GM19025 (cell line): ENCODE measurements at regions not wholly inside any gene's neighbourhood (a gene's known extent, or its start where the extent isn't known, plus 50 kb on each side); places are given as distances from the start of the nearest gene placed in this dataset.

Source experiments
- ATAC-seq: cut with Tn5 transposase; IDR thresholded peaks from one replicate; pipeline ENCODE4 v1.9.1; 2021; ENCODE audit warnings: mild to moderate bottlenecking, low read depth, moderate library complexity; ENCODE audit not compliant: unreplicated experiment

- peak; percentile 96 for ATAC-seq
Measured at GRCh38 chr9:84123648-84124406, 143.2 kb downstream of the RMI1 start.

DNA sequence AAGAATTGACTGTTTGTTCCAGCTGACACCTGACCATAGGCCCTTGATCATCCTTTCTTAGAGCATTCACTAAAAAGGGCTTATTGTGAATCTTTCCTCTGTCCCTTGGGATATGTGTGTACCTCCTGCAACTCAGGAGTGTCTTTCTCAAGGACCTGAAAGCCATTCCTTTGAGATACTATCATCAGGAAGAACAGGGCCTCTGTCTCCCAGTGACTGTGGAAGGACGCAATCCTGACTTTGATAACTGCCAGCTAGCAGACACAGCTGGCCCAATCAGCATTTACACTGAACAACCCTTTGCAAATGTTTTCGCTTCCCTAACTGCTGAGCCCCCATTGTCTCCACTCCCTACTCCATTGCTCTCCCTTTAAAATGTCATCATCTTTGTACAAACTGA, 144.4 kb downstream of the RMI1 start:
- no peak for ATAC-seq

DNA sequence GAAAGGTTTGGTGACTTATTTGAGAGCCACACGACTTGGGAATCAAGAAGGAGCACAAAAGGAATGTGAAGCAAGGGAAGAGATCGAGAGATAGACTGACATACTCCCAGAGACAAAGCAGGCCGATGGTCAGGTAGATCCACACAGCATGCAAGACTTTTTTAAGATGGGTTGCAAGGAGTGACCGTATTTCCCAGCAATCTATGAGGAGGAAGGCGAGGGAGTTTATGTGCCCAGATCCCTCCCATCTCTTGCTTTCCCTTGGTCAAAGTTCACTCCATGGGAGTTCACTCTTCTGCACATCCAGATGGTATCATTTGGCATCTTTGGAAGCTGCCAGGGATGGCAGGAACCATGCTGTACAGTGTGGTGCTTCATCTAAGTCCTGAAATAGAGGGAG, 148.9 kb downstream of the RMI1 start:
- no peak for ATAC-seq

- ATAC-seq: no peak
Measured at GRCh38 chr9:84136119-84136868, 155.7 kb downstream of the RMI1 start.

GRCh38 chr9:84137968-84138367, 157.4 kb downstream of the RMI1 start:
- no peak for ATAC-seq

DNA sequence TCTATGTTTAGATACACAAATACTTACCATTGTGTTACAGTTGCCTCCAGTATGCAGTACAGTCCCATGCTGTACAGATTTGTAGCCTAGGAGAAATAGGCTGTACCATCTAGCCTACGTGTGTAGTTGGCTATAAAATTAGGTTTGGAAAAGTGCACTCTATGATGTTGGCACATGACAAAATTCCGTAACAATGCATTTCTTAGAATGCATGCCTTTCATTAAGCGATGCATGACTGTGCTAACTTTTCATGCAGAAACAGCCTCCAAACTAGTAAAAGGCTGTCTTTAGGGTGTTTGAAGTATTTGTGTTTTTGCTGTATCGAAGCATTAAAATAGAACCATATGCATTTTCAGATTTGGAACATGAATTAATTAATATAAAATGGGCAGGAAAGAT, 157.9 kb downstream of the RMI1 start:
- no peak for ATAC-seq

GRCh38 chr9:84139296-84140070, 158.9 kb downstream of the RMI1 start:
- no peak for ATAC-seq

DNA sequence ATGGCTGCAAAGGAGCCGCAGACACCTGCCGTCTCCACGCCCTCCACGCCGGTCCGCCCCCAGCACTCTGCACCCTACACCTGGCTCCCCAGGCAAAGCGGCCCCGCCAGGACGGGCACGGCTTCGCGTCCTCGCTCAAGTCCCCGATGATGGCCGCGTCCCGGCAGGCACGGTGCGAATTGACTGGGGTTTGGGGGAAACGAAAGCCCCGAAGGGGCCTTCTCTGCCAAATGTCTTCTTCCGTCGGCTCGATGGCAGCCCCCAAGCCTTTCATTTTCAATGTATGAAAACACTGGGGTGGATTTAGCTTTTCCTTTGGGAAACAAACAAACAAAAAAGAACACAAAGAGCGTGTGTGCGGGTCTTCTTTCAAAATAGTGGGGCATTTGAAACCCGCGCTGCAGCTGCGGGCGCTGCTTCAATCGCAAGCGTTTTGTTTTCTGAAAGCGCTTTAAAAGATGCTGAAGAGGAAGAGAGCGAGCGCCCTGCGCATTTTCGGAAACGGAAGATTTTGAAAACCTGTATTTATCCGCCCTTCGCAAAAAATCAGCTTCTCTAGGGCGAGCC, 160.0 kb downstream of the RMI1 start:
- ATAC-seq: no peak

- ATAC-seq: no peak
Measured at GRCh38 chr9:84141741-84142370, 161.3 kb downstream of the RMI1 start.

- ATAC-seq: no peak
Measured at GRCh38 chr9:84145031-84145430, 164.4 kb downstream of the RMI1 start.

- ATAC-seq: no peak
Measured at GRCh38 chr9:84145780-84146179, 165.2 kb downstream of the RMI1 start.

DNA sequence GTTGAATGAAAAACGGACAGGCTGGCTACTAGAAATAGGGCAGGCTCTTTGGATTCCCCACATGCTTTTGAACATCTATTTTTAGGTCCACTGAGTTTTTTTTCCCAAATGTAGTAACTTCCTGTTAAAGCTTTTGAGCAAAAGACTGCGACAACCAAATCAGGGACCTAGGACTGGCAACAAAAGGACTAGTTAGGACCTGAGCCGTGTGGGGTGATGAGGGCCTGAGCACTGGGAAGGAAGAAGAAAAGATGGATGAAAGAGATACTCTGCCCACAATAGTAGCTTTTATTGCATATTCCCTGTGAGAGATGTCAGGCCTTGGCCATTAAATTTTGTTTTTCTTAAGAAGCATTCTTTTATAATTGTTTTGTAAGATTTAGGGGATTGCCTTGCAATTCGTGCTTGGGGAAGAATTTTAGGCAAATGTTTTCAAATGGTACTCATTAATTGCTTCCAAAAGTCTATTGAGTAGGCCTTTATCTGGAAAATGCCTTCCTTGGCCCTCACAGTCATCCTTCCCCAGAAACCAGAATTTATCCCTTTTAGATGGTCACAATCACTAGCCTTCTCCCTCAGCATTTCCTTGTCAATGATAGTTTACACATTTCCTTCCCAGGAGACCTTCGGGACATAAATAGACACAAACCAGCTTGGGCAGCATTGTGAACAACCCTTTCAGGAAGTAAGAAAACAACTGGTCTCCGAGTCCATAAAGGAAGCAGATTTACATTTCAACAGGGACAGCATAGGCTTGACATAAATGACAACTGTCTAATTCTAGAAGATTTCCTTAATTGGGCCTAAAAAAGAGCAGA, 166.5 kb downstream of the RMI1 start:
- no peak for ATAC-seq

DNA sequence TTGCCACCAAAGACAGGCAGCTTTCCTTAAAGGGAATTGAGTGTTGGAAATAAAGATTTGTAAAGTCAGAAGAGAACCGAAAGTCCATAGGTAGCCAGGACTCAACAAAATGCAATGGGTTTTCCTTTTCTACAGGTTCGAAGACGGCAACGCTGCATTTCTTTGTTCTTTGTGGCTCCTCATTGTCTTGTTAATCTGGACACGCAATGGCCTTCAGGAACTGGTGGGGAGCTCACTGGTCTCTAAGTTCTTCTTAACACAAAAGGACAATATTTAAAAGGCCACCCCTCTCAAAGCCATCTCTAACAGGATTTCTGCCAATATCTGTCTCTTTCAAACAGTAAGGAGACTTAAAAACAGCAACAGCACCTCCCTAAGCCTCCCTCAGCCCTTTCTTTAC, 170.6 kb downstream of the RMI1 start:
- no peak for ATAC-seq

- ATAC-seq: no peak
Measured at GRCh38 chr9:84151640-84152039, 171.0 kb downstream of the RMI1 start.

DNA sequence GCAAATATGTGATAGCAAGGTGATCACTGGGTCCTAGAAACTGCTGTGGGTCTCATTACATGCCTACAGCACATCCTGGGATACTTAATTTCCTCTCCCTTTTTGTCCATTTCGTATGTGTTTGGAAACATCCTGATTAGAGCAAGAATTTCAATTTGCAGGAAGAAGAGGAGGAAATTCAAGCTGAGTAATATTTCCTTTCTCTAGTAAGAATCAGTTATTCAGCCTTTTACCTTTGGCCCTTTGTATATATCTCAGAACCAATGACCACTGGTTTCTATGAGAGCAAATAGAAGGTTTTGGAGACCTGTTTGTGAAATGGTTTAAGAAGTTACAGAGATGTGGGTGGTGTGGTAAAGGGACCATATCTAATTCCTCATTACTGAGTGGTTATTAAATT, 171.6 kb downstream of the RMI1 start:
- no peak for ATAC-seq

DNA sequence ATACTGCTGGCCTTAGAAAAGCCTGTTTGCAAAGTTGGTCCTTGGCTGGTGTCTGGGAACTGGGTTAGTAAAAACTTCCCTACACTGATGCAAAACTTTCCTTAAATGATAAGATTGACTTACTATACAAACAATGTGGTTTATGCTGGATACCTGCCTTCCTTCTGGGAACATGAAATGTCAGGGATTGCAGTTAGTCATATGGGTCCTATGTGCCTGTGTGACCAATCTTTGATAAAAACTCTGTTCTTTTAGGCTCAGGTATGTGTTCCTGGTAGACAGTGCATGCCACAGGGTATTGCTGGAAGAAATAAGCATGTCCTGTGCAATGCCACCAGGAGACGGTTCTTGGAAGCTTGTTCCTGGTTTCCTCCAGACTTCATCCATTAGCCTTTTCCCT, 173.3 kb downstream of the RMI1 start:
- ATAC-seq: no peak

GRCh38 chr9:84154320-84154719, 173.7 kb downstream of the RMI1 start:
- ATAC-seq: no peak

- no peak for ATAC-seq
Measured at GRCh38 chr9:84163052-84163650, 177.4 kb downstream of the SLC28A3 start.

DNA sequence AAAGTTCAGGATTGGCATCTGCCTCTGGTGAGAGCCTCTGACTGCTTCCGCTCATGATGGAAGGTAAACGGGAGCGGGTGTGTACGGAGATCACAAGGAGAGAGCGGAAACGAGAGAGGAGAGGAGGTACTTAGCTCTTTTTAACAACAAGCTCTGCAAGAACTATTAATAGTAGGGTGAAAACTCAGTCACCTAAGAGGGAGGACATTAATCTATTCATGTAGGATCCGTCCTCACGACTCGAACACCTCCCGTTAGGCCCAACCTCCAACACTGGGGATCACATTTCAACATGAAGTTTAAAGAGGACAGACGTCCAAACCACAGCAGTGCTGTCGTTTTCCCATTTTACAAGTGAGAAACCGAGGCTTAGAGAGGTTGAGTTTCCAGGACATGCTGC, 173.7 kb downstream of the SLC28A3 start:
- ATAC-seq: no peak
